ENCODE measurements at regions not wholly inside any gene's neighbourhood (a gene's known extent, or its start where the extent isn't known, plus 50 kb on each side); places are given as distances from the start of the nearest gene placed in this dataset.
A peak's percentile ranks its signal among the peaks of the same experiment; 100 is the strongest.
"Not testable (repeated sequence)": the region's sequence is repeated elsewhere in the genome, so short reads cannot be mapped to it uniquely, and the experiment has no call there.

DNA sequence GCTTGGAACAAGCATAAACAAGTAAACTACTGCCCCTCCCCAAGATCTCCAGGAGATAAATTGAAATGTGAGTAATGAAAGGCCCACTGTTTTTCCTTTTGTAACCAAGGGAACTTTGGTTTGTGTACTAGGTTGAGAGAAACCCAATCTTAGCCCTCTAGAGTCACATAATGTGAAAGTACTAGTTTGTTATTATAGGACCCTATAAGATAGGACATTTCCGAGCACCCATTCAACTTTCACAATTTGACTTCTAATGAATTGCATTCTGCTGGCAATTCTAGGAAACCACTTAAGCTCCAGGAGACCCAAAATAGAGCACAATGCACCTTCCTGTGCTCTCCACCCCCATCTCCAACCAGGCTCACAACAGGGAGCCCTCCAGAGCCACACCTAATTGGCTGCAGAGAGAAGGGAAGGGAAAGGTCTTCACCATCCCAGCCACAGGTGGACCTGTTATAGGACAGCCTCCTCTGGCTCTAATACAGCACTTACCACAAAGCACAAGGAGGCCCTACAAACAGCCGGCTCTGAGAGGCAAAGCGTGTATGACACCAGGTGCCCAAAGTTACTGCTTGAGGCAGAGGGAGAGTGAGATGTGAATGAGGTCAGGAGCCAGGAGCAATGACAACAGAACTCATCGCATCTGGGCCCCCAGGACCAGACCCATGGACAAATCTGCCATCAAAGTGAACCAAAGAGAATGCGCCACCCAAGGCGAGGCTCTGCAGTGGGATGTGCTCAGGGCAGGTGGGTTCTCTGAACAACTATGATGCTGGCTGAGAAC lies 163.3 kb upstream of the NTF3 start:
- no peak for FAIRE-seq

DNA sequence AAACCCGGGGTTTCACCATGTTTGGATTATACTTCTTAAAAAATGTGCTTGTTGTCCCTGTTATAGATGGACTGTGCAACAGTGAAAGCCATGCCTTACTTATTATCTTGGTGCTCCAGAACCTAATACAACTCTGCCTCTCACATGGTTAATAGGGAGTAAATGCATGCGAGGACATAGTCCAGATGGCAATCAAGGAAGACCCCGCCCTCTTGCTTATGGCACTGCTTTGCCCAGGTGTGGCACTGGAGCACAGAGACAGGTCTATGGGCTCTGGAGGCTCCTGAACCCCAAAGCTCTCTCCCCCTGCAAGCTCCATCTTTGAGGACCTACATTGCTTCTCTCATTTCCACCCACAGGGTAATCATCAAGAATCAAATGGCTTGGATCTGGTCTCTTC lies 162.1 kb upstream of the NTF3 start:
- FAIRE-seq, result no peak

DNA sequence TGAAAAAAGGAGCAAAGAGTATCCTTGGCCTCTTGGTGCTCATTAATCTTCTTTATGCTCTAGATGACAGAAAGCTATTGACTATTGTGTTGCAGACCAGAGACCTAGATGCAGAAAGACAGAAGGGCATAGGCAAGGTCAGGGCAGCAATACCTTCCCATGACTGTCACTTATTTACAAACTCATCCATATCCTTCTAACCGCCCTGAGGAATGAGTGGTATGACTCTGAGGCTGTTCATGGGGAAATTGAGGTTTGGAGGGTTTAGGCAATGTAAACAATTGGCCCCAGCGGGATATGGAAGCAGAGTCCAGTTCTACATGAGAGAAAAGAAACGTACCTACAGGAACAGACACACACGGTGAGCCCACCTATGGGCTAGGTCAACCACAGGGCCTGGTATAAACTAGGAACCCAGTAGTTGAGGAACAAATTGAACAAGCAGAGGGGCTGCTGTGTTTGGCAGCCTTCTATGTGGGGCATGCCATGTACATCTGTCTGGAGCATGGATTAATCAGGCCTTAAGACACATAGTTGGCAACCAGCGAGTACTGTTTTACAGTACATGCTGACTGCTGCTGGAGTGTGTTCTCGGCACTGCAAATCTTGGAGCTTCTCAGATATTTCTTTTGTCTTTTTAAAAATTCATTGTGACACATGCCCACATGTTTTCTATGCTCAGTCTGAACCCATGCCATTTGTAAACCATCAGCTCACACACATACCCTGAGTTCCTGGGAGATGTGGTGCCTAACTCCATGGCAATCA lies 159.7 kb upstream of the NTF3 start:
- FAIRE-seq, result no peak

DNA sequence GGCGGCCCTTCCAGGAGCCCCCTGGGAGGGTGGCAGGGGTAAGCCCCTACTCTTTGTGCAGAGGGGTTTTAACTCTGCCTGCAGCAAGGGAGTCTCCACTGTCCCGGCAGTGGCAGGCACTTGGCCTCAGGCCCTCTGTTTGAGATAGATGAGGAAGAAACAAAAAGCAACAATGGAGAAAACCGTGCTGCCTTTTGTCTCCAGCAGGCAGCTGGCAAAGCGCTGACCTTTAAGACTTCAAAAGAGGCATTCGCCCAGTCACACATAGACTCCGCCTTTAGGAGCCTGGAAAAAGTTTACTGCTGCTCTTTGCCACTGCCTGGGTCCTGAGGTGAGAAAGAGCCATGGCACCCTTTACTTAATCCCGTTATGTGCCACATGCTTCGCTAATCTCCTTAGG lies 158.2 kb upstream of the NTF3 start:
- FAIRE-seq, result no peak

DNA sequence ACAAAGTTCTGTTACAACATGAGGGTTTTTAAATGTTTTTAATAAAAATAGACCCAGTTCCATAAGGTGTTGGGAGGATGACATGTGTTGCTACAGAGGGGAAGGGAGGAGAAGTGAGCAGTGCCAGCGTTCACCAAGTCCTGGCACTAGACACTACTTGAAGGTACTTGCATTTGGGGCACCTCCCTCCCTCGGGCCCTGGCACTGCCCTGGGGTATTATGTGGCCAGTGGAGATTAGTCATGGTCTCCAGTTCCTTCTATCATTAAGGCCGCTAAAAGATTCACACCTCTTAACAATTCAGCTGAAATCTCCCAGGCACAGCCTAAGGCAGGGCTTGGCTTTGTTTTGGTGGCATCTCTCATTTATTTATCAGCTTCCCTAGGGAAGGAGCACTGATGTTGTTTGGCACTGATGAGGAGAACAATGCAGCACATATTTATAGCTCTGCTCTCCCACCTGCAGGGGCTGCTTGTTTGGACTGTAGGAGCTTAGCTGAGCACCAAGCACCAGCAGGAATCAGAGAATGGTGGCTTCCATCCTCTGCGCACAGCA lies 155.5 kb upstream of the NTF3 start:
- no peak for FAIRE-seq

DNA sequence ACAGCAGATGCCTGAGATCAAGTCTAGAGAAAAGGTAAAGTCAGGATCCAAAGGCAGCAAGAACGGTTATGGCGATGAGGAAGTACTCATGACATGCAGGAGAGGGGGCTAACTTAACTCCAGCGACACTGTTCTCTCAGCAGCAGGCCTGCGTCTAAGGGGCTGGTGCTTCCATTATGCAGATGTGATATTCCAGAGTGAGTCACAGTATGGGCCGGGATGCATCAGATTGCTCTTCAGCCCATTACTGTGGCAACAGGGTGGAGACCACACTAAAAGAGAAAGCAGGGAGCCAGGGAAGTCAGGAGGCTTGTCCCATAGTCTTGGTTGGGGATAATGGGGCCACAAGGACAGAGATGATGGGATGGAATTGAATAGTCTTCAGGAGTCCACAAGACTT lies 151.8 kb upstream of the NTF3 start:
- FAIRE-seq, result no peak

DNA sequence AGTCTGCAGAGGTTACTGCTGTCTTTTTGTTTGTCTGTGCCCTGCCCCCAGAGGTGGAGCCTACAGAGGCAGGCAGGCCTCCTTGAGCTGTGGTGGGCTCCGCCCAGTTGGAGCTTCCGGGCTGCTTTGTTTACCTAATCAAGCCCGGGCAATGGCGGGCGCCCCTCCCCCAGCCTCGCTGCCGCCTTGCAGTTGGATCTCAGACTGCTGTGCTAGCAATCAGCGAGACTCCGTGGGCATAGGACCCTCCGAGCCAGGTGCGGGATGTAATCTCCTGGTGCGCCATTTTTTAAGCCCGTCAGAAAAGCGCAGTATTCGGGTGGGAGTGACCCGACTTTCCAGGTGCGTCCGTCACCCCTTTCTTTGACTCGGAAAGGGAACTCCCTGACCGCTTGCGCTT lies 141.5 kb upstream of the NTF3 start:
- FAIRE-seq, result not testable (repeated sequence)

DNA sequence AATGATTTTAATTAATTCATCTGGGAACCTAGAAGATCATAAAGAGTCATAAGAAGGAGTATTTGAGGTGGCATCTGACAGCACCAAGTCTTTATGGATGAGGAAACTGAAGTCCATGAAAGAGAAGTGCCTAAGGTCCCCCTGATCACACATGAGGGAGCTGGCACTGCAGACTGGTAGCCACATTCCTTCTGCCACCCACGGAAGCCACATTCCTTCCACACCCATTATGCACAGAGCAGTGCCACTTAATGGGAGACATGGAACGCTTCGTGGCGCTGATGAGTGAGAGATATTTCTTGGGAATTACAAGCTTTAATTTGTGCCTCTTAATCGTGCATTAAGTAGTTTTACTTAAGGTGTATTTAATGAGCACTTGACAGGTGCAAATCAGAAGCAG lies 139.3 kb upstream of the NTF3 start:
- FAIRE-seq, result no peak

DNA sequence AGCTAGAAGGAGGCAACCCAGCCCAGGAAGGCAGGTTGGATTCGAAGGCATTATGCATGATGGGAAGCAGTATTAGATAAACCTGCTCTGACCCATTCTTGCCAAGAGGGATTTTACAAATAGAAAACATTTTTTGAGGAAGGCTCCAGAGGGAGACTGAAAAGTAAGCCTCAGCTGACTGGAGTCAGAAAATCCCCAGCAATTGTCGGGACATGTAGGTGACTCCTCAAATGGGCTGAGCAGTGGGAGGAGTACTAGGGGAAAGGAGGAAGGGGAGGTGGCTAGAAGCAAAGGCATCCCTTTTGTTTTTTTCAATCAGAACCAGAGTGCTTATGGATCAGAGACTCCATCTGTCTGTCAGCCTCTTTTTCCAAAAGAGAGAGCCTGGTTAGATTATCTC lies 138.1 kb upstream of the NTF3 start:
- FAIRE-seq, result no peak

DNA sequence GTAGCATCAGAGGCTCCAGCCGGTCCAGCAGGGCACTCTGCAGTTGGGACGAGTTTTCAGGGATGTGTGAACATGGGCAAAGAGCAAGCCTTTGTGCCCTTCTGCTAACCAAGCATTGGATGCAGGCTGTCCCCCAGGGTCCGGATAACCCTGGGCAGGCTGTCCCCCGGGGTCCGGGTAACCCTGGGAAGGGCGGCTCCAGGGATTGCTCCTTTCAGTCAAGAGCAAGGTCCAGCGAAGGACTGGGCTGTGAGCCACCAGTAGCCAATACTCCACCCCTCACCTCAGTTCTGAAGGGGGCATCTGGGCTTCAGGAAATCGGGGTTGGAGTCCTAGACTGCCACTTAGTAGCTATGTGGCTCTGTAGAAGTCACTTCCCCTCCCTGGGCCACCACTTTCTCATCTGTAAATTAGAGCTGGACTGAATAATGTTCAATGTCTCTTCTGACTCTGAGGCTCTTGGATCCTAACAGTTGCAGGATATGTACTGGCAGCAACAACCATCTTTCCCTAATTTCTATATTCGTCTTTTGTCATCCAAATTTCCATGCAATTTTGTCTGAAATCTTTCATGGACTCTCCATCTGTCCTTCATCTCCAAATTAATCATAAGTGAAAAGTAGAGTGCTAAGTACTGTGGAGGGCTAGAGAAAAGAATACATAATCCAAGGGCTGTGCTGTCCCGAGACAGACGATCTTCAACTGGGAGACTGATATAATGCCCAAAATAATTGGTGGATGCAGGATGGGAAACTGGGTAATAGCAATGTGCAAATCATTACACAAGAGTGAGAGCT lies 137.4 kb upstream of the NTF3 start:
- no peak for FAIRE-seq

DNA sequence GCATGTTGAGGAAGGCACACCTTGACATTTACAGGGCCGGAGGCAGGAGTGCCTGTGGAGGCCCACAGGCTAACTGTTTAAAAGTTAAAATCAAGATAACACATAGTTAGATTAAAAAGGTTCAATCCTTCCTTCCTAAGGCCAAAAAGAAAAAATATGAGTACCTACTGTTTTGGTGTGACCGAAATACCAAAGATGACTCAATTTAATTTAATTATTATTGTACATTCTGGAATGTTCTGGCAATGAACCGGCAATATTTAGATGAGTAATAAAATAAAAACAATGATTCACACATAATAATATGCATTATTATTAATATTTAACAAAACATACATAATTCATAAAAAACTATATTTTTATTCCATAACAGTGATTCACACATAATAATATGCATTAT lies 136.8 kb upstream of the NTF3 start:
- FAIRE-seq, result peak; percentile 89

DNA sequence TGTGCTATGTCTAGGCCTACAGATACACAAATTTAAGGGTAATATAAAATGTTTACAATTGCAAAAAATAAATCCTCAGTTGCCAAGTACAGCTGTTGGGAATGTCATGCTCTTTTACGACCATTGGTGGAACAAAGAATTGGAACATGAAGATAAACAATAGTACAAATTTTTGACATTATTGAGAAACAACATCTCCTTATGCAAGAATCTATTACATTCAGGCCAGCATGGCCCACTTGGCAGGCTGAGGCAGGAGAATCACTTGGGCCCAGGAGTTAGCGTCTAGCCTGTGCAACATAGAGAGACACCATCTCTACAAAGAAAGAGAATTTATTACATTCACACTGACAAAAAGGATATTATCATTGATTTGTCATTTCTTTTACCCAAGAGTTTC lies 135.9 kb upstream of the NTF3 start:
- no peak for FAIRE-seq

DNA sequence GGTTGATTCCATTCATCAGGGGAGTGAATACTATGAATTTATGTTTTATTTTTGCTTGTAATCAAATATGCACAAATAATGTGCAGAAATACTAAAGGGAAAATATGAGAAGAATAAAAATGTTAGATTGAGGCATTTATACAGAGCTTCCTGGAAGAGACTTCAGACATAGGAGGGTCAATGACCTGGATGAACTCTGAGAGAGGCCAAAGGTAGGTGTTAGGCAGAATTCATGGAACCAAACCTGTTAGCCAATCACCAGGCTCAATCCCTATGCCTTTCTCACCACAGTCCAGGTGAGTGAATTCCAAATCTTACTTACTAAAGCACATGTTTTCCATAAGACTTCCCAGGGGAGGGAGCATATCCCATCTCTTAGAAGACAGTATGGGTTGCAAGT lies 130.4 kb upstream of the NTF3 start:
- no peak for FAIRE-seq

DNA sequence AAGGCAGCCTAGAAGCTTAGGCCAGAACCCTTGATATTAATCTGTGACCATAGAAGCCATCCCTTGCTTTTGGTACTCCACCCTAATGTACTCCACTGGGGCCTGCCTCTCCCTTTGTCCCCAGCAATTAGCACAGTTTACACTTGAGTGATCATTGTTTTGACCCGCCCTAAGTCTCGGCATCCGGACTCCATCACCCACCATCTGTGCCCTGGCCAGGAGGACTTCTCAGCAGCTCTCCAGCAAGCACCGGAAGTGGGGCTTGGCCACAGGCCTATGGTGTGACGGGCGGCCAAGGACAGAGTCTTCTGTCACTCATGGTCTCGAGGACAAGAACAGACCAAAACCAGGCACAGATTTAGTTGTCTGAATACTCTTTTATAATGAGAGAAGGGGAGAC lies 126.5 kb upstream of the NTF3 start:
- no peak for FAIRE-seq

DNA sequence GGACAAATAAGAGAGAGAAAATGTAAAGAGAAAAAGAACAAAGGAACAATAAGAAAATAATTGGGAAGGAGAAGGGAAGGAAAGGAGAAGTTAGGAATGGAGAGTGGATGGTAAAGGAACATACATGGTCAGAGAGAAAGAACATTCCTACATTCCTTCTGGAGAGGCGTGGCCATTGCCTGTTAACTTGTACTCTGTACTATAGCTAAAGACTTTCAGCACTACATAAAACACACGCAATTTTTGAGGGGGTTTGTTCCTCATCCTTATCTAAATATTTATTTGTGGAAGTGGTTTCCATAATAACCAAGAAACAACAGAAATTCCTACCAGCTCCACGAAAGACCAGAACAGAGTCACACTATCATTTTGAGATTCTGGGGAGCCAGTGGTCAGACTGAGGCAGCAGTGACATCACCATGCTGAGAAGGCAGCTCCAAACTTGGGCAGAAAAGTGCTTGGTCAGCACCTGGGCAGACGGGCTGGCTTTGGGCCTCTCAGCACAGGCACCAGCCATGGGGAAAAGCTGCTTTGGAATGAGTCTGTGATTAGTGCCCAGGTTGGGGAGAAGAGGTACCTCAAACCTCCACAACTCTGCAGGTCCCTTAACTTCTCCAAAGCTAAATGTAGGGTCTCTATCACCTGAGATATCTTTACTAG lies 125.9 kb upstream of the NTF3 start:
- no peak for FAIRE-seq

DNA sequence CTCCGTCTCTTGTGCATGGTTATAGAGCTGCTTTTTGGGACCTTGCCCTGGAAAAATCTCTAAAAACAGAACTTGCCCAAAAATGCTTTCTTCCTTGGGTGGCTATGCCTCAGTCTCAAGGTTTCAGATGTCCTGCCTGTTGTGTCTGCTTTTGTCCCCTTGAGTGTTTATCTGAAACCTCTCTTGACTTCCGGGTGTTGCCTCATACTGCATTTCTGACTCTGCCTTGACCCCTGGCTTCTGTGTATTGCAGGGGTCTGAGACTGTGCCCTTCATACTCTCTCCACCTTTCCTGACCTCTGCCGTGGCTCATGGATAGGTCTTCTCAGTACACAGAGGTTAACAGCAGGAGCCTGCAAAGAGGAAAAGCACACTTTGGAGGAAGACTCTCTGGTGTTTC lies 124.8 kb upstream of the NTF3 start:
- no peak for FAIRE-seq

DNA sequence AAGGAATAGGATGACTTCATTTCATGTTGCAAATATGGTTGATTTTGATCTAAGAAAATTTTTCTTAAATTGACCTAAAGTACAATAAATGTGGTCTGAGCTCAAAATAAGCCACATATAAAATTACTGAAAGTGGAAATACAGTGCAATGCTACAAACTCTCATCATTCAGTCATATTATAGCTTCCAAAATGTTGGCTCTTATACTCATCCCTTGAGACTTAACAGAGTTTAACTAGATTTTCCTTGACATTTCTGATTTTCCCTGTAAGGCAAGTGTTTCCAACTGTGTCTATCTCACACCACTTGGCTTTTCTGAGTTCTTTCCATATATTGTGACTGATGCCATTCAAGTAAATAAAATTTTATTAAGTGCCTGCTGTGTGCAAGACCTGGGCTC lies 123.7 kb upstream of the NTF3 start:
- FAIRE-seq, result no peak

DNA sequence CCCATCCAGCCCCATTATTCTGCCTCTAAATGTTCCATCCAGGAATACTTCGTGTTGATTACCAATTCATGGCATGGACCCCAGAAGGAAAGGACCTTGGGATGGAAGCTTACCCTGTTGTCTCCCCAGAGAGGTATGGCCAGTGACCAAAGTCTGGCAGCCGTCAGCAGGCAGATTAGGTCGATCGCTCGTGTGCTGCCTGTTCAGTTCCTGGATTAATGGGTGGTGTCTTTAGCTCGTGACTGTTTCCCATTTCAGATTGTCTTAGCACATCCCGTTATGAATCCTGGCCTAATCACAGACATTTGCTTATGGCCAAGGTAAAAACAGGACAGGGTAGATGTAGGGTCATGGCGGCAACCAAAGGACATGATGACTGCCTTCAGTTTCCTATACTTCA lies 122.9 kb upstream of the NTF3 start:
- no peak for FAIRE-seq

DNA sequence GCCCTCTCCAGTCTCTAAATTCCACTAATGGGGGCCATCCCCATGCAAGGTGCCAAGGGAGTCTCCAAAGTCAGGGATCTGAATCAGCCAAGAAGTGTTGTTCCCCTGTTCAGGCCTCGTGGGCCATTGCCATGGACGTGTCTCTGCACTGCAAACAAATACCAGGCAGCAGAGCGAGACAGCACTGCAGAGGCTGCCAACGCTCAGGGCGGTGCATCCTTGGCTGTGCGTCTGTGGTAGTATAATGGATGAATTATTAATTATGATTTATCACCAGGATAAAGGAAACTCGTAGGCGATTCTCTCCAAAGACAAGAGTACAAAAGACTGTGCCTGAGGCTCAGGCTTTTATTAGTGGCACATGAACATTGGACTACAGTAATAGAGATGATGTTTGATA lies 122.3 kb upstream of the NTF3 start:
- no peak for FAIRE-seq

DNA sequence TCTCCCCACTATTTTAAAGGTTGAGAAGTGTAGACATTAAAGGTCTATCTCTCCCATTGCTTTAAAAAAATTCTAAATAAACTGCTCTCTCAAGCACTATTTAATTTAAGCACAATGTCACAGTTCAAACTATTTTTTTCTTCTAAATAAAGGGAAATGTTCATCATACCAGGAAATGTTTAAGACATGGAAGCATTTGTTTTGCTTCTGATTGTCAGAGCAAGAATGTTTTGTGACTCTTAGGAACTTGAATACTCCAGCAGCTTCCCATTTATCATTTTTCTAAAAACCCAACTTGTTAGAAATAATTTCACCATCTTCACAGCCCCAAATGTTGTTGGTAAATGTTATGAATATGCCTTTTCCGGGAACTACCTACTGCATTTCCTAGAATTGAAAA lies 121.8 kb upstream of the NTF3 start:
- no peak for FAIRE-seq

DNA sequence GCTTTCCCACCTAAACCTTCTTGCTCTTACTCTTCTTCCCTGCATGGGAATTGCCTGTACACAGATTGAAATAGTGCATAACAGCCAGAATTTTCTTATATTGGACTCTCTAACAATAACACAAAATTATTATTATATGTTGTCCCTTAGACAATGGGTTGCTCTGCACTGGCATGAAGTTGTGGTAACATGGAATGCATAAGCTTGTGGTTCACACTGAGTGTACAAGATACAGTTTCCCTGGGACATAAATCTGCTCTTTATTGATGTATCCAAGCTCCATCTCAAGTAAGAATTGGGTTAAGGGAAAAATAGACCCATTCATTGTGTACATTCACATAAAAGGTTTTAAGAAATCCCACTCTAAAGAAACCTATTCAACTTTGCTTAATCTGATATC lies 114.4 kb upstream of the NTF3 start:
- no peak for FAIRE-seq

DNA sequence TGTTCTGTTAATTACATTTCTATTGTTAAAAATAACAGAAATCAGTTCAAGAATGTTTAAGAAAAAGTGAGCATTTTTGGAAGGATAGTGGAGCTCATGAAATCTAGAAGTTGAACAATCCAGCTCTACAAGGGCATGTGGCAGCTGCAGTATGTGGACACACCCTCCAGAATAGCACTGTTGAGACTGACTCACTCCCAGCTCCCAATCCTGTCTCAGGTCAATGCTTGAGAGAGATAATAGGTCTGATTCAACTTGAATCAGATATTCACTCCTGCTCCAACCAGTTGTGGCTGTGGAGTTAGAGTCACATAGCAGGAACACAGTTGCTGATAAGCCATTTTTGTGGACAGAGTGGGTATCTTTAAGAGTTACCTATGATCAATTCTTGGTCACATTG lies 113.0 kb upstream of the NTF3 start:
- FAIRE-seq, result no peak
